Common myeloid progenitor, CD34-positive (primary cell): ENCODE measurements at regions not wholly inside any gene's neighbourhood (a gene's known extent, or its start where the extent isn't known, plus 50 kb on each side); places are given as distances from the start of the nearest gene placed in this dataset.
A peak's percentile ranks its signal among the peaks of the same experiment; 100 is the strongest.

ENCODE experiments used
- CTCF ChIA-PET: fragments of 350-600 bp; sonication (Branson Sonifier 250); formaldehyde crosslinking; loops from one replicate; lab custom pipeline; 2021; ENCODE audit warnings: antibody characterized with exemption; lab: Charles Lee
- POLR2A ChIA-PET: fragments of 350-600 bp; sonication (Branson Sonifier 250); formaldehyde crosslinking; loops from one replicate; lab custom pipeline; 2021; ENCODE audit warnings: antibody characterized with exemption; lab: Charles Lee
- DNase-seq, 3 donors: peaks; one replicate each; pipeline versions ENCODE4 v3.0.0 to v3.0.0-alpha.2; 2013
- H3K27ac ChIP-seq, 2 experiments: 1 replicate in 1 of 2; 2 replicates in 1 of 2; pipeline ENCODE4 v1.7.0; 2013; ENCODE audit warnings: inconsistent platforms in 2 of 2, low read length in 2 of 2, mild to moderate bottlenecking in 2 of 2, low read depth in 1 of 2, moderate library complexity in 1 of 2; ENCODE audit not compliant: severe bottlenecking in 2 of 2, insufficient read depth in 1 of 2, poor library complexity in 1 of 2
- H3K27me3 ChIP-seq, 5 experiments: replicated peaks in 2 of 5; 1 replicate in 3 of 5; 2 replicates in 2 of 5; pipeline versions ENCODE4 v1.6.1 to v1.7.0; 2013; ENCODE audit warnings: low read length in 4 of 5, mild to moderate bottlenecking in 2 of 5, moderate library complexity in 2 of 5, inconsistent platforms in 1 of 5; ENCODE audit not compliant: insufficient read depth in 5 of 5, control insufficient read depth in 4 of 5
- H3K36me3 ChIP-seq, 4 experiments: 1 replicate in 2 of 4; 2 replicates in 2 of 4; pipeline versions ENCODE4 v1.6.1 to v1.7.0; 2013; ENCODE audit warnings: low read length in 3 of 4, control low read depth in 1 of 4, mild to moderate bottlenecking in 1 of 4; ENCODE audit not compliant: control insufficient read depth in 4 of 4, insufficient read depth in 4 of 4
- H3K4me1 ChIP-seq, 4 experiments: 1 replicate in 3 of 4; 2 replicates in 1 of 4; pipeline versions ENCODE4 v1.6.1 to v1.7.1; 2013; ENCODE audit warnings: low read length in 3 of 4, mild to moderate bottlenecking in 3 of 4, control low read depth in 1 of 4, inconsistent platforms in 1 of 4, moderate library complexity in 1 of 4; ENCODE audit not compliant: control insufficient read depth in 4 of 4, insufficient read depth in 4 of 4; ENCODE audit errors: control extremely low read depth in 1 of 4
- H3K4me3 ChIP-seq, 7 experiments: 1 replicate in 4 of 7; 2 replicates in 3 of 7; pipeline versions ENCODE4 v1.5.1 to v1.7.0; 2013; ENCODE audit warnings: mild to moderate bottlenecking in 7 of 7, low read length in 6 of 7, moderate library complexity in 6 of 7, inconsistent platforms in 2 of 7, low read depth in 2 of 7, control low read depth in 1 of 7; ENCODE audit not compliant: insufficient read depth in 4 of 7, control insufficient read depth in 1 of 7; ENCODE audit errors: extremely low read depth in 1 of 7
- H3K9me3 ChIP-seq, 5 experiments: 1 replicate in 4 of 5; 2 replicates in 1 of 5; pipeline versions ENCODE4 v1.6.1 to v1.7.1; 2013; ENCODE audit warnings: low read length in 4 of 5, mild to moderate bottlenecking in 2 of 5, inconsistent platforms in 1 of 5, low read depth in 1 of 5, moderate library complexity in 1 of 5; ENCODE audit not compliant: control insufficient read depth in 4 of 5, insufficient read depth in 2 of 5; ENCODE audit errors: control extremely low read depth in 1 of 5
- WGBS: methylation state at CpG from one replicate; pipeline ENCODE4 v1.1.5; 2013; ENCODE audit not compliant: insufficient coverage; 5-methylcytosine and 5-hydroxymethylcytosine counted together

GRCh38 chr3:162436826-162437225, 940.2 kb downstream of the OTOL1 start:
- no peaks in the 10 kb centered on the region for H3K27me3 ChIP-seq
- ChIA-PET POLR2A (no interaction called here), CTCF (no interaction called here)
- DNase-seq = no peak
- no CpG with 5 or more reads among the region's 2 CpGs for WGBS
- H3K36me3 ChIP-seq = no peaks in the 10 kb centered on the region
- no peaks in the 10 kb centered on the region for H3K4me1 ChIP-seq
- H3K4me3 ChIP-seq = no peak overlapping the region
- H3K9me3 ChIP-seq = no peaks in the 10 kb centered on the region
- no peak overlapping the region for H3K27ac ChIP-seq

GRCh38 chr3:162437480-162437879, 940.9 kb downstream of the OTOL1 start:
- Histone ChIP-seq H3K4me3 (no peak overlapping the region), H3K4me1 (no peaks in the 10 kb centered on the region), H3K9me3 (no peaks in the 10 kb centered on the region), H3K36me3 (no peaks in the 10 kb centered on the region), H3K27me3 (no peaks in the 10 kb centered on the region), H3K27ac (no peak overlapping the region)
- 57% methylated on average over 3 of the region's 3 CpGs for WGBS
- ChIA-PET CTCF (interaction anchor here (1.2 kb wide), 1 partner anchor 21 kb away, joined by 3 read pairs; no protein-coding TSS in a partner anchor), POLR2A (no interaction called here)
- no peak for DNase-seq

- DNase-seq = no peak
- Histone ChIP-seq H3K4me1 (no peaks in the 10 kb centered on the region), H3K9me3 (no peaks in the 10 kb centered on the region), H3K27me3 (no peaks in the 10 kb centered on the region), H3K4me3 (no peak overlapping the region), H3K27ac (no peak overlapping the region), H3K36me3 (no peaks in the 10 kb centered on the region)
- 50% methylated on average over 1 of the region's 1 CpG for WGBS
- CTCF ChIA-PET = no interaction called here
- POLR2A ChIA-PET = no interaction called here
These were observed 945.1 kb downstream of the OTOL1 start for GRCh38 chr3:162441716-162442115.

- POLR2A ChIA-PET = no interaction called here
- H3K9me3 ChIP-seq = no peaks in the 10 kb centered on the region
- no peak overlapping the region for H3K4me3 ChIP-seq
- no peaks in the 10 kb centered on the region for H3K4me1 ChIP-seq
- H3K27ac ChIP-seq = no peak overlapping the region
- H3K27me3 ChIP-seq = no peaks in the 10 kb centered on the region
- no peaks in the 10 kb centered on the region for H3K36me3 ChIP-seq
- CTCF ChIA-PET = no interaction called here
- no peak for DNase-seq
These were observed 946.8 kb downstream of the OTOL1 start for GRCh38 chr3:162443376-162443775.

- POLR2A ChIA-PET = no interaction called here
- Histone ChIP-seq H3K27me3 (no peaks in the 10 kb centered on the region), H3K9me3 (no peaks in the 10 kb centered on the region), H3K36me3 (no peaks in the 10 kb centered on the region), H3K4me1 (no peaks in the 10 kb centered on the region), H3K27ac (no peak overlapping the region), H3K4me3 (no peak overlapping the region)
- WGBS = no CpG with 5 or more reads among the region's 2 CpGs
- no peak for DNase-seq
- CTCF ChIA-PET = no interaction called here
These were observed 972.2 kb downstream of the OTOL1 start for GRCh38 chr3:162468791-162469190.

GRCh38 chr3:162487138-162487537, 990.5 kb downstream of the OTOL1 start:
- Histone ChIP-seq H3K27me3 (no peaks in the 10 kb centered on the region), H3K9me3 (no peaks in the 10 kb centered on the region), H3K27ac (no peak overlapping the region), H3K4me1 (no peaks in the 10 kb centered on the region), H3K36me3 (no peaks in the 10 kb centered on the region), H3K4me3 (no peak overlapping the region)
- ChIA-PET CTCF (no interaction called here), POLR2A (no interaction called here)
- whole genome bisulfite sequencing = 100% methylated on average over 1 of the region's 1 CpG
- no peak for DNase-seq

- Histone ChIP-seq H3K27me3 (no peaks in the 10 kb centered on the region), H3K4me3 (no peak overlapping the region), H3K4me1 (no peaks in the 10 kb centered on the region), H3K36me3 (no peaks in the 10 kb centered on the region), H3K9me3 (no peaks in the 10 kb centered on the region), H3K27ac (no peak overlapping the region)
- CTCF ChIA-PET = no interaction called here
- POLR2A ChIA-PET = no interaction called here
- peak in 2 of 3 donors; percentile 19 to 28 for DNase-seq
- WGBS = no CpG with 5 or more reads among the region's 2 CpGs
These were observed 993.2 kb downstream of the OTOL1 start for GRCh38 chr3:162489853-162490252.
